A673 (cell line): ENCODE measurements at regions not wholly inside any gene's neighbourhood (a gene's known extent, or its start where the extent isn't known, plus 50 kb on each side); places are given as distances from the start of the nearest gene placed in this dataset.

ENCODE experiments used
- BruUV-seq: library from RNA; stranded (reverse); fragments of 400-500 nt; replicated peaks from 2 replicates; lab custom pipeline; 2021; lab: Mats Ljungman, UMichigan
- CTCF ChIA-PET: fragments of 300-600 bp; sonication (Branson Sonifier 250); formaldehyde crosslinking; loops from one replicate; lab custom pipeline; 2022; ENCODE audit warnings: antibody characterized with exemption; lab: Charles Lee
- POLR2A ChIA-PET: fragments of 300-600 bp; sonication (Branson Sonifier 250); formaldehyde crosslinking; loops from one replicate; lab custom pipeline; 2022; ENCODE audit warnings: antibody characterized with exemption; ENCODE audit not compliant: low non-redundant PET; lab: Charles Lee
- DNase-seq: peaks from one replicate; pipeline ENCODE4 v3.0.0-alpha.2; 2015; ENCODE audit warnings: low spot score
- H3K27ac ChIP-seq: fragments of 200-600 bp; sonication (generic); 2 replicates; pipeline ENCODE4 v1.5.1; 2016; ENCODE audit warnings: mixed run types, low read depth, mild to moderate bottlenecking, mixed read lengths, antibody characterized with exemption, low read length; ENCODE audit not compliant: poor library complexity, severe bottlenecking
- H3K27me3 ChIP-seq: fragments of 200-600 bp; sonication (generic); replicated peaks from 2 replicates; pipeline ENCODE4 v1.6.1; 2017; ENCODE audit warnings: mixed run types, low read depth, mild to moderate bottlenecking, mixed read lengths, antibody characterized with exemption, low read length; ENCODE audit not compliant: insufficient read depth, poor library complexity
- H3K36me3 ChIP-seq: fragments of 200-600 bp; sonication (generic); 2 replicates; pipeline ENCODE4 v1.6.1; 2016; ENCODE audit warnings: mixed run types, mild to moderate bottlenecking, mixed read lengths, antibody characterized with exemption, low read length; ENCODE audit not compliant: insufficient read depth, poor library complexity, severe bottlenecking
- H3K4me1 ChIP-seq: fragments of 200-600 bp; sonication (generic); 2 replicates; pipeline ENCODE4 v1.6.1; 2017; ENCODE audit warnings: mixed run types, mild to moderate bottlenecking, mixed read lengths, antibody characterized with exemption, low read length; ENCODE audit not compliant: insufficient read depth, poor library complexity, severe bottlenecking
- H3K4me3 ChIP-seq: fragments of 200-600 bp; sonication (generic); 2 replicates; pipeline ENCODE4 v1.5.1; 2016; ENCODE audit warnings: low read depth, mixed run types, mild to moderate bottlenecking, mixed read lengths, low read length; ENCODE audit not compliant: poor library complexity, severe bottlenecking
- H3K9me3 ChIP-seq: fragments of 200-600 bp; sonication (generic); 2 replicates; pipeline ENCODE4 v1.6.1; 2016; ENCODE audit warnings: mixed run types, low read depth, mild to moderate bottlenecking, mixed read lengths, antibody characterized with exemption, low read length; ENCODE audit not compliant: poor library complexity, severe bottlenecking
- EZH2 ChIP-seq: fragments of 200-600 bp; sonication (generic); IDR thresholded peaks from 2 replicates; pipeline ENCODE4 v1.6.1; 2017; ENCODE audit warnings: borderline replicate concordance, low read depth, mild to moderate bottlenecking, mixed read lengths, antibody characterized with exemption, low read length; ENCODE audit not compliant: poor library complexity, severe bottlenecking
- intact Hi-C: fragments of 100-400 bp; cut with micrococcal nuclease; formaldehyde crosslinking; loops from one replicate; pipeline ENCODE4 v1.10.0; 2022; ENCODE audit not compliant: unreplicated experiment
- TF ChIP-seq, protein P1 (sequence below): fragments of 300-800, 200-600 bp; sonication (generic); conservative IDR thresholded peaks from 2 replicates; pipeline ENCODE4 v1.5.1; 2017; ENCODE audit warnings: low read depth, mild to moderate bottlenecking, antibody characterized with exemption, low read length, moderate library complexity, mixed read lengths

GRCh38 chr2:21299411-21299810 is 175.6 kb downstream of the TDRD15 start:
- DNase-seq: no peak
- ChIA-PET POLR2A (no interaction called here), CTCF (no interaction called here)
- H3K27me3 ChIP-seq: peaks cover 59% of the 10 kb centered on the region
- BruUV-seq: no TSS peak
- no peak for TF ChIP-seq EZH2
- TF ChIP-seq, protein P1, sequence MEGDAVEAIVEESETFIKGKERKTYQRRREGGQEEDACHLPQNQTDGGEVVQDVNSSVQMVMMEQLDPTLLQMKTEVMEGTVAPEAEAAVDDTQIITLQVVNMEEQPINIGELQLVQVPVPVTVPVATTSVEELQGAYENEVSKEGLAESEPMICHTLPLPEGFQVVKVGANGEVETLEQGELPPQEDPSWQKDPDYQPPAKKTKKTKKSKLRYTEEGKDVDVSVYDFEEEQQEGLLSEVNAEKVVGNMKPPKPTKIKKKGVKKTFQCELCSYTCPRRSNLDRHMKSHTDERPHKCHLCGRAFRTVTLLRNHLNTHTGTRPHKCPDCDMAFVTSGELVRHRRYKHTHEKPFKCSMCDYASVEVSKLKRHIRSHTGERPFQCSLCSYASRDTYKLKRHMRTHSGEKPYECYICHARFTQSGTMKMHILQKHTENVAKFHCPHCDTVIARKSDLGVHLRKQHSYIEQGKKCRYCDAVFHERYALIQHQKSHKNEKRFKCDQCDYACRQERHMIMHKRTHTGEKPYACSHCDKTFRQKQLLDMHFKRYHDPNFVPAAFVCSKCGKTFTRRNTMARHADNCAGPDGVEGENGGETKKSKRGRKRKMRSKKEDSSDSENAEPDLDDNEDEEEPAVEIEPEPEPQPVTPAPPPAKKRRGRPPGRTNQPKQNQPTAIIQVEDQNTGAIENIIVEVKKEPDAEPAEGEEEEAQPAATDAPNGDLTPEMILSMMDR: no peak
- intact Hi-C loops: no loop called here
- H3K27ac ChIP-seq: no peak overlapping the region
- no peaks in the 10 kb centered on the region for H3K36me3 ChIP-seq
- H3K9me3 ChIP-seq: no peaks in the 10 kb centered on the region
- no peaks in the 10 kb centered on the region for H3K4me1 ChIP-seq
- no peak overlapping the region for H3K4me3 ChIP-seq

- BruUV-seq: no TSS peak
- Histone ChIP-seq H3K9me3 (no peaks in the 10 kb centered on the region), H3K27me3 (peaks cover 40% of the 10 kb centered on the region), H3K27ac (no peak overlapping the region), H3K4me1 (no peaks in the 10 kb centered on the region), H3K36me3 (no peaks in the 10 kb centered on the region), H3K4me3 (no peak overlapping the region)
- CTCF ChIA-PET: no interaction called here
- POLR2A ChIA-PET: no interaction called here
- intact Hi-C loops: loop anchor here (2.0 kb wide), 1 partner anchor 43 kb away; no protein-coding TSS in a partner anchor
- TF ChIP-seq EZH2: no peak
- DNase-seq: no peak
These were observed 178.2 kb downstream of the TDRD15 start for GRCh38 chr2:21301871-21302455.

DNA sequence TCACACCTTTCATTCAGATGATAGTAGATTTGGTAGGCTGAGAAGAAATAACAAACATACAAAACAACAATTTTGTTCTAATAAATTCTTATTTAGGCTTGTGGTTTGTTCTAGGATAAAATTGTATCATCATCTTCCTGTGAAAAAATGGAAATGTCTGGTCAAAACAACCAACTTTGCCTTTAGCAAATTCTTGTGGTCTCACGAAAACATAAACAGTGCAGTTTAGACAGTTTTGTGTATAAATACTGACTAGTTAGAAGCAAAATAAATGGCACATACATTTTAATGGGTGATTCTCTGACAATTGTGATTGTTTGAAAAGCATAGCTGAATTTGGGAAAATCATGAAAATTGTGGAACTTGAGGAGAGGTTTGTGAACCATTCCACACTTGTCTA is 180.1 kb downstream of the TDRD15 start:
- no TSS peak for BruUV-seq
- H3K27me3 ChIP-seq: peaks cover 25% of the 10 kb centered on the region
- no peaks in the 10 kb centered on the region for H3K4me1 ChIP-seq
- no peaks in the 10 kb centered on the region for H3K36me3 ChIP-seq
- no peak overlapping the region for H3K27ac ChIP-seq
- CTCF ChIA-PET: no interaction called here
- H3K4me3 ChIP-seq: no peak overlapping the region
- DNase-seq: no peak
- no peaks in the 10 kb centered on the region for H3K9me3 ChIP-seq
- intact Hi-C loops: no loop called here
- POLR2A ChIA-PET: no interaction called here
- TF ChIP-seq, protein P1: no peak
- no peak for TF ChIP-seq EZH2

GRCh38 chr2:21305581-21305980 is 181.8 kb downstream of the TDRD15 start:
- Histone ChIP-seq H3K36me3 (no peaks in the 10 kb centered on the region), H3K9me3 (no peaks in the 10 kb centered on the region), H3K27ac (no peak overlapping the region), H3K4me3 (no peak overlapping the region), H3K4me1 (no peaks in the 10 kb centered on the region), H3K27me3 (peaks cover 19% of the 10 kb centered on the region)
- ChIA-PET POLR2A (no interaction called here), CTCF (no interaction called here)
- intact Hi-C loops: no loop called here
- no peak for TF ChIP-seq EZH2
- TF ChIP-seq, protein P1: no peak
- no peak for DNase-seq
- BruUV-seq: no TSS peak
